ENCODE measurements at regions not wholly inside any gene's neighbourhood (a gene's known extent, or its start where the extent isn't known, plus 50 kb on each side); places are given as distances from the start of the nearest gene placed in this dataset.
A peak's percentile ranks its signal among the peaks of the same experiment; 100 is the strongest.

DNA sequence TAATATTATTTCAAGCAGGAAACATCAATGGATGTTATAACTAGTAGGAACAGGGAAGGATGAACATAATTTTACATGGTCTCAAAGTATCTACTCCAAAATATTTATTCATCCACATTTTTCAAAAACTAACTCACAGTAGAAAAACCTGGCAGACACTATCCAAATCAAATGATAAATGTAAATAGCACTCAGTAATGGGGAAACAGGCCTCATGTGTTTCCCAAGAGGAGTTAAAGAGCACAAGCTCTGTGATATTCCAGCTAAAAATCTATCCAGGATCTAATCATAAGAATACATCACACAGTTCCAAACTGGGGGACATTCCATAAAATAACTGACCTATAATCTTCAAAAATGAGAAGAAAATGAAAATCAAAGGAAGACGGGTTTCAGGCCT lies 443.1 kb downstream of the ZNF608 start:
- Histone ChIP-seq H3K4me3 (ENCODE audit: insufficient read depth, low read length) (no peak overlapping the region), H4K20me1 (ENCODE audit: insufficient read depth, low read length) (no peaks in the 10 kb centered on the region), H3K79me2 (ENCODE audit: insufficient read depth, low read length) (no peaks in the 10 kb centered on the region), H3K4me2 (ENCODE audit: insufficient read depth, low read length) (no peak overlapping the region), H3K36me3 (ENCODE audit: insufficient read depth, low read length) (no peaks in the 10 kb centered on the region), H3K9me3 (ENCODE audit: low read depth, low read length) (no peaks in the 10 kb centered on the region), H3K27ac (ENCODE audit: low read depth, low read length) (no peak overlapping the region), H2AFZ (ENCODE audit: low read length) (no peak overlapping the region), H3K4me1 (ENCODE audit: insufficient read depth, low read length) (peaks cover 3% of the 10 kb centered on the region), H3K27me3 (ENCODE audit: insufficient read depth, low read length) (no peaks in the 10 kb centered on the region)
- DNase-seq (ENCODE audit: insufficient read length, low spot score, missing footprints): no peak
- TF ChIP-seq, protein P1, sequence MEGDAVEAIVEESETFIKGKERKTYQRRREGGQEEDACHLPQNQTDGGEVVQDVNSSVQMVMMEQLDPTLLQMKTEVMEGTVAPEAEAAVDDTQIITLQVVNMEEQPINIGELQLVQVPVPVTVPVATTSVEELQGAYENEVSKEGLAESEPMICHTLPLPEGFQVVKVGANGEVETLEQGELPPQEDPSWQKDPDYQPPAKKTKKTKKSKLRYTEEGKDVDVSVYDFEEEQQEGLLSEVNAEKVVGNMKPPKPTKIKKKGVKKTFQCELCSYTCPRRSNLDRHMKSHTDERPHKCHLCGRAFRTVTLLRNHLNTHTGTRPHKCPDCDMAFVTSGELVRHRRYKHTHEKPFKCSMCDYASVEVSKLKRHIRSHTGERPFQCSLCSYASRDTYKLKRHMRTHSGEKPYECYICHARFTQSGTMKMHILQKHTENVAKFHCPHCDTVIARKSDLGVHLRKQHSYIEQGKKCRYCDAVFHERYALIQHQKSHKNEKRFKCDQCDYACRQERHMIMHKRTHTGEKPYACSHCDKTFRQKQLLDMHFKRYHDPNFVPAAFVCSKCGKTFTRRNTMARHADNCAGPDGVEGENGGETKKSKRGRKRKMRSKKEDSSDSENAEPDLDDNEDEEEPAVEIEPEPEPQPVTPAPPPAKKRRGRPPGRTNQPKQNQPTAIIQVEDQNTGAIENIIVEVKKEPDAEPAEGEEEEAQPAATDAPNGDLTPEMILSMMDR (IDR thresholded peaks at IDR 0.05; ENCODE audit: extremely low read depth, low read depth, low read length): no peak

DNA sequence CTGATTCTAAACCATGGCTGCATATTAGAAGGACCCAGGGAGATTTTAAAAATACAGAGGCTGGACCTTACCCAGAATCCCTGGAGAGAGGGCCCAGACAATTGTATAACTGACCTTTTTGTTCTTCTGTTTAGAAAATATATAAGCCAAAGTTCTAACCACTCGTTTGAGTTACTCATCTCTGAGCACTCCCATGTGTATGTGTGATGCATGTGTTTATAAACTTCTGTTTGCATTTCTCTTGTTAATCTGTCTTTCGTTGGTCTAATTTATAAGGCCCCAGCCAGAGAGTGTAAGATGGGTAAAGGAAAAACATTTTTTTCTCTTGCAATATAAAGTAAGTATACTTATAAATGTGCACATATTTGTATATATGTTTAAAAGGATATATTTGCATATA lies 443.9 kb downstream of the ZNF608 start:
- H3K79me2 ChIP-seq (ENCODE audit: insufficient read depth, low read length): no peaks in the 10 kb centered on the region
- H4K20me1 ChIP-seq (ENCODE audit: insufficient read depth, low read length): no peaks in the 10 kb centered on the region
- no peak overlapping the region for H3K4me2 ChIP-seq (ENCODE audit: insufficient read depth, low read length)
- peaks cover 3% of the 10 kb centered on the region for H3K4me1 ChIP-seq (ENCODE audit: insufficient read depth, low read length)
- H2AFZ ChIP-seq (ENCODE audit: low read length): no peak overlapping the region
- TF ChIP-seq, protein P1 (IDR thresholded peaks at IDR 0.05; ENCODE audit: extremely low read depth, low read depth, low read length): no peak
- no peak overlapping the region for H3K4me3 ChIP-seq (ENCODE audit: insufficient read depth, low read length)
- DNase-seq (ENCODE audit: insufficient read length, low spot score, missing footprints): no peak
- no peaks in the 10 kb centered on the region for H3K27me3 ChIP-seq (ENCODE audit: insufficient read depth, low read length)
- no peaks in the 10 kb centered on the region for H3K36me3 ChIP-seq (ENCODE audit: insufficient read depth, low read length)
- no peak overlapping the region for H3K27ac ChIP-seq (ENCODE audit: low read depth, low read length)
- no peaks in the 10 kb centered on the region for H3K9me3 ChIP-seq (ENCODE audit: low read depth, low read length)

DNA sequence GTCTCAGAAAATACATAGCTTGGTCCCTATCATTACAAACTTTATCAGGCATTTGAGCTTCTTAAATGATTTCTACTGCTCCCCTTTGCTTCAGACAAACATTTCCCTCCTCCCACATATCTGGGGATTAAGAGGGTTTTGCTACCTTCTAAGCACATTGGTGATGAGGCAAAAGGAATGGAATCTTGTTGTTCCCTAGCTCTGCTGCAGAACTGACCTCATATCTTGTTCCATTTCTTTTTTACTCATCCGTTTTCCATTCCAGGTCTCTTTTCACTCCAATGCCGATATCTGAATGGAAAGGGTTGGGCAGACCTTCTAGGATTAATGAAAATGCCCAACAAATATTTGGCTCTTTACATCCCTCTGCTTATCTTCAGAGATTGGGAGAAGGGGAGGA lies 444.6 kb downstream of the ZNF608 start:
- Histone ChIP-seq H3K27me3 (ENCODE audit: insufficient read depth, low read length) (no peaks in the 10 kb centered on the region), H2AFZ (ENCODE audit: low read length) (no peak overlapping the region)

DNA sequence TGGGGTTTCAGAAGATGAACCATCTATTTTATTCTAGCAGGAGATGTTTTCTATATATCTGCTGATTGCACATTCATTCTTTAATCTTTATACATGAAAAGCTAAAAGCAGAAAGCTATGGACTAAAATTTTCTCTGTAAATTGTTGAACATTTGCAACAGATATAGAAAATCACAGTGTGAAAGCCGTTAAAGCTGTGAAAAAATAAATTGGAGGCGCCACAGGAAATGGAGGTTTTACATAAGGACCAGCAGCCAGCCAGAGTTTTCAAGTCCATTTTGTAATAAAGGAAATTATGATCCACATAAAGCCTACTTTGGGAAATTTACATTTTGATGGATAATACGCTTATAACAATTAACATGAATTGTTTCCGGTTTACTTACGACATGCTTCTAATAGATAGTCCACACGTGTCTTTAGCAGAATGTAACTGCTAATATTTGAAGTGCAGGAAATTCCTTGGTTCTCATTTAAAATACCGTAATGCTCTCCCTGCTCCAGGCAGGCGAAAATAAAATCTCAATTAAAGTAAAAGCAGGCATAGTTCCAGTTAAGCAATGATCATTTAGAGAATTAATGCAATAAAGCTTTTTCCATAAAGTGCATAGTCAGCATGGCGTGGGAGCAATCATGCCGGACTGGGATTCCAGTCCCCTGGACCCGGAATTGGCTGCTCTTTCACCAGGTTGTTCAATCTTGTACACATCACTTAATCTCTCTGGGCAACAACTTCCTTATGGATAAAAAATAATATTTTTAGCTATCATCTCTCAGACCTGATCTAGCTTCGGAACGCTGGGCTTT lies 445.4 kb downstream of the ZNF608 start:
- H3K9me3 ChIP-seq (ENCODE audit: low read depth, low read length): no peaks in the 10 kb centered on the region
- no peak for DNase-seq (ENCODE audit: insufficient read length, low spot score, missing footprints)
- no peak overlapping the region for H3K4me3 ChIP-seq (ENCODE audit: insufficient read depth, low read length)
- no peaks in the 10 kb centered on the region for H3K79me2 ChIP-seq (ENCODE audit: insufficient read depth, low read length)
- H2AFZ ChIP-seq (ENCODE audit: low read length): no peak overlapping the region
- no peaks in the 10 kb centered on the region for H3K36me3 ChIP-seq (ENCODE audit: insufficient read depth, low read length)
- no peaks in the 10 kb centered on the region for H4K20me1 ChIP-seq (ENCODE audit: insufficient read depth, low read length)
- peaks cover 3% of the 10 kb centered on the region for H3K4me1 ChIP-seq (ENCODE audit: insufficient read depth, low read length)
- TF ChIP-seq, protein P1 (IDR thresholded peaks at IDR 0.05; ENCODE audit: extremely low read depth, low read depth, low read length): no peak
- no peak overlapping the region for H3K27ac ChIP-seq (ENCODE audit: low read depth, low read length)
- H3K27me3 ChIP-seq (ENCODE audit: insufficient read depth, low read length): no peaks in the 10 kb centered on the region
- no peak overlapping the region for H3K4me2 ChIP-seq (ENCODE audit: insufficient read depth, low read length)

More for the DNA sequence above, 444.6 kb downstream of the ZNF608 start:
- peak; percentile 53 for DNase-seq (ENCODE audit: insufficient read length, low spot score, missing footprints)
- H3K4me1 ChIP-seq (ENCODE audit: insufficient read depth, low read length): peaks cover 3% of the 10 kb centered on the region
- no peaks in the 10 kb centered on the region for H3K9me3 ChIP-seq (ENCODE audit: low read depth, low read length)
- no peak overlapping the region for H3K4me2 ChIP-seq (ENCODE audit: insufficient read depth, low read length)
- H3K27ac ChIP-seq (ENCODE audit: low read depth, low read length): no peak overlapping the region
- no peaks in the 10 kb centered on the region for H3K36me3 ChIP-seq (ENCODE audit: insufficient read depth, low read length)
- no peaks in the 10 kb centered on the region for H4K20me1 ChIP-seq (ENCODE audit: insufficient read depth, low read length)
- TF ChIP-seq, protein P1 (IDR thresholded peaks at IDR 0.05; ENCODE audit: extremely low read depth, low read depth, low read length): no peak
- H3K4me3 ChIP-seq (ENCODE audit: insufficient read depth, low read length): no peak overlapping the region
- no peaks in the 10 kb centered on the region for H3K79me2 ChIP-seq (ENCODE audit: insufficient read depth, low read length)
